Upper lobe of right lung (tissue), 1 donor: ENCODE measurements at regions not wholly inside any gene's neighbourhood (a gene's known extent, or its start where the extent isn't known, plus 50 kb on each side); places are given as distances from the start of the nearest gene placed in this dataset.
"Not testable (repeated sequence)": the region's sequence is repeated elsewhere in the genome, so short reads cannot be mapped to it uniquely, and the experiment has no call there.

ENCODE experiments used
- ATAC-seq: fragments of 200-7000 bp; cut with Tn5 transposase; one replicate; pipeline ENCODE4 v1.9.1; 2020; ENCODE audit warnings: mild to moderate bottlenecking, moderate library complexity
- DNase-seq: peaks from one replicate; pipeline ENCODE4 v3.0.0-alpha.2; 2020
- H3K27ac ChIP-seq: fragments of 200-600 bp; one replicate; pipeline ENCODE4 v1.8.0; 2022
- H3K27me3 ChIP-seq: fragments of 200-600 bp; one replicate; pipeline ENCODE4 v1.8.0; 2022; ENCODE audit warnings: mild to moderate bottlenecking
- H3K36me3 ChIP-seq: fragments of 200-600 bp; one replicate; pipeline ENCODE4 v1.8.0; 2022
- H3K4me1 ChIP-seq: fragments of 200-600 bp; one replicate; pipeline ENCODE4 v1.8.0; 2022
- H3K4me3 ChIP-seq: fragments of 200-600 bp; one replicate; pipeline ENCODE4 v1.8.0; 2022; ENCODE audit warnings: mild to moderate bottlenecking
- H3K9me3 ChIP-seq: fragments of 200-600 bp; one replicate; pipeline ENCODE4 v1.8.0; 2022
- CTCF ChIP-seq: fragments of 200-600 bp; IDR thresholded peaks from one replicate; pipeline ENCODE4 v1.8.0; 2022; ENCODE audit warnings: antibody characterized with exemption
- intact Hi-C: fragments of 100-400 bp; cut with DNase I; formaldehyde crosslinking; loops from one replicate; pipeline ENCODE4 v1.11.0; 2022
- donor health status: DM: no; HTN: yes; CAD: no; lungs with severe emphysema.

- Histone ChIP-seq H3K4me3 (no peak overlapping the region), H3K27me3 (no peaks in the 10 kb centered on the region), H3K4me1 (no peaks in the 10 kb centered on the region), H3K27ac (no peak overlapping the region), H3K36me3 (no peaks in the 10 kb centered on the region), H3K9me3 (no peaks in the 10 kb centered on the region)
- intact Hi-C loops: no loop called here
- DNase-seq (no peak), ATAC-seq (no peak)
- TF ChIP-seq CTCF: no peak
Measured at GRCh38 chr10:33698033-33698432, 363.6 kb upstream of the NRP1 start.

- no peak overlapping the region for H3K4me3 ChIP-seq
- H3K9me3 ChIP-seq: no peaks in the 10 kb centered on the region
- no peak for ATAC-seq
- H3K4me1 ChIP-seq: no peaks in the 10 kb centered on the region
- DNase-seq: no peak
- no peaks in the 10 kb centered on the region for H3K36me3 ChIP-seq
- no peaks in the 10 kb centered on the region for H3K27me3 ChIP-seq
- no peak for TF ChIP-seq CTCF
- H3K27ac ChIP-seq: no peak overlapping the region
- intact Hi-C loops: no loop called here
Measured at GRCh38 chr10:33697016-33697415, 362.5 kb upstream of the NRP1 start.

GRCh38 chr10:33695536-33695935, 361.1 kb upstream of the NRP1 start:
- Histone ChIP-seq H3K36me3 (no peaks in the 10 kb centered on the region), H3K4me3 (no peak overlapping the region), H3K4me1 (no peaks in the 10 kb centered on the region), H3K27me3 (no peaks in the 10 kb centered on the region), H3K27ac (no peak overlapping the region), H3K9me3 (peaks cover 3% of the 10 kb centered on the region)
- intact Hi-C loops: no loop called here
- DNase-seq (no peak), ATAC-seq (no peak)
- no peak for TF ChIP-seq CTCF

GRCh38 chr10:33690536-33690935, 356.1 kb upstream of the NRP1 start:
- H3K4me3 ChIP-seq, H3K9me3 ChIP-seq, H3K4me1 ChIP-seq, ATAC-seq, intact Hi-C loops, DNase-seq, H3K36me3 ChIP-seq, H3K27me3 ChIP-seq, H3K27ac ChIP-seq: not testable (repeated sequence)

GRCh38 chr10:33688506-33688905, 354.0 kb upstream of the NRP1 start:
- Histone ChIP-seq H3K27me3 (no peaks in the 10 kb centered on the region), H3K27ac (no peak overlapping the region), H3K36me3 (no peaks in the 10 kb centered on the region), H3K4me3 (no peak overlapping the region), H3K9me3 (peaks cover 3% of the 10 kb centered on the region), H3K4me1 (no peaks in the 10 kb centered on the region)
- DNase-seq: no peak
- ATAC-seq: no peak
- TF ChIP-seq CTCF: no peak
- intact Hi-C loops: no loop called here

GRCh38 chr10:33684211-33684611, 349.7 kb upstream of the NRP1 start:
- Histone ChIP-seq H3K36me3 (no peaks in the 10 kb centered on the region), H3K4me1 (no peaks in the 10 kb centered on the region), H3K4me3 (no peak overlapping the region), H3K9me3 (no peaks in the 10 kb centered on the region), H3K27me3 (no peaks in the 10 kb centered on the region), H3K27ac (no peak overlapping the region)
- TF ChIP-seq CTCF: no peak
- intact Hi-C loops: no loop called here
- no peak for DNase-seq
- no peak for ATAC-seq
